ENCODE measurements at regions not wholly inside any gene's neighbourhood (a gene's known extent, or its start where the extent isn't known, plus 50 kb on each side); places are given as distances from the start of the nearest gene placed in this dataset.

DNA sequence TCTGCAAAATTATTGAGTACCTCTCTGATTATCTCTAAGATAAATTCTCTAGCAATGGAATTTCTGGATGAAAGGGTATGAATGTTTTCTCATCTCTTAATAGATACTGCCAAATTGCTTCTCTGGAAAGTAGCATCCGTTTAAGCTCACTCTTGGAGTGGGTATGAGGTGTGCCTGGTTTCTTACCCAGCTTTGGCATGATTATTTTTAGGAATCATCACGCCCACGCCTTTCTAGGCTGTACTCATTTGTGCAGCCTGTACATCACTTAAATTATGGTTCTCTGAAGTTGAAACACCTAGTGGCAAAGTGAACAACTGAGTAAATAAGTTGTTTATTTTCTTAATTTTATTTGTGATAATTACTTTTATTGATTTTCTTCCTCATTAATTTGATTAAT is 156.5 kb upstream of the IL12B start (continued):
- no peak for TF ChIP-seq MAFF (IDR thresholded peaks at IDR 0.05; ENCODE audit: low read length)
- no peak; the same call in 1 of the 2 replicates for TF ChIP-seq EGR1 (conservative IDR thresholded peaks at IDR 0.05)
- TF ChIP-seq CBX1 (IDR thresholded peaks at IDR 0.05; ENCODE audit: low read depth): no peak
- TF ChIP-seq RBM15 (IDR thresholded peaks at IDR 0.05; ENCODE audit: insufficient read depth, low read length): no peak
- TF ChIP-seq ZKSCAN8 (CRISPR knock-in tag; IDR thresholded peaks at IDR 0.05): no peak
- no peak for TF ChIP-seq KDM1A (IDR thresholded peaks at IDR 0.05)
- TF ChIP-seq, protein P1, sequence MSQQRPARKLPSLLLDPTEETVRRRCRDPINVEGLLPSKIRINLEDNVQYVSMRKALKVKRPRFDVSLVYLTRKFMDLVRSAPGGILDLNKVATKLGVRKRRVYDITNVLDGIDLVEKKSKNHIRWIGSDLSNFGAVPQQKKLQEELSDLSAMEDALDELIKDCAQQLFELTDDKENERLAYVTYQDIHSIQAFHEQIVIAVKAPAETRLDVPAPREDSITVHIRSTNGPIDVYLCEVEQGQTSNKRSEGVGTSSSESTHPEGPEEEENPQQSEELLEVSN (IDR thresholded peaks at IDR 0.05; ENCODE audit: borderline replicate concordance in 1 of 2, extremely low read depth in 1 of 2, insufficient read depth in 1 of 2, insufficient read length in 1 of 2, low read depth in 1 of 2, low read length in 1 of 2, poor library complexity in 1 of 2, severe bottlenecking in 1 of 2): no peak
- no peak for TF ChIP-seq ZNF830 (CRISPR knock-in tag; IDR thresholded peaks at IDR 0.05)
- TF ChIP-seq, protein P2, sequence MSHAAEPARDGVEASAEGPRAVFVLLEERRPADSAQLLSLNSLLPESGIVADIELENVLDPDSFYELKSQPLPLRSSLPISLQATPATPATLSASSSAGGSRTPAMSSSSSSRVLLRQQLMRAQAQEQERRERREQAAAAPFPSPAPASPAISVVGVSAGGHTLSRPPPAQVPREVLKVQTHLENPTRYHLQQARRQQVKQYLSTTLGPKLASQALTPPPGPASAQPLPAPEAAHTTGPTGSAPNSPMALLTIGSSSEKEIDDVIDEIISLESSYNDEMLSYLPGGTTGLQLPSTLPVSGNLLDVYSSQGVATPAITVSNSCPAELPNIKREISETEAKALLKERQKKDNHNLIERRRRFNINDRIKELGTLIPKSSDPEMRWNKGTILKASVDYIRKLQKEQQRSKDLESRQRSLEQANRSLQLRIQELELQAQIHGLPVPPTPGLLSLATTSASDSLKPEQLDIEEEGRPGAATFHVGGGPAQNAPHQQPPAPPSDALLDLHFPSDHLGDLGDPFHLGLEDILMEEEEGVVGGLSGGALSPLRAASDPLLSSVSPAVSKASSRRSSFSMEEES (CRISPR knock-in tag; IDR thresholded peaks at IDR 0.05): no peak
- no peak for TF ChIP-seq TCFL5 (CRISPR knock-in tag; conservative IDR thresholded peaks at IDR 0.05)
- TF ChIP-seq SAP30 (IDR thresholded peaks at IDR 0.05; ENCODE audit: borderline replicate concordance, insufficient read depth, low read depth, low read length, poor library complexity, severe bottlenecking): no peak
